Neural cell (in vitro differentiated cells): ENCODE measurements at regions not wholly inside any gene's neighbourhood (a gene's known extent, or its start where the extent isn't known, plus 50 kb on each side); places are given as distances from the start of the nearest gene placed in this dataset.

Source experiments
- CTCF ChIP-seq: fragments of 450-650 bp; IDR thresholded peaks from 2 replicates; pipeline ENCODE4 v1.5.1; 2014; ENCODE audit warnings: antibody characterized with exemption, mild to moderate bottlenecking, moderate library complexity; ENCODE audit not compliant: poor library complexity, severe bottlenecking
- EZH2 ChIP-seq: fragments of 200-600, 300-800 bp; shearing (Covaris generic), sonication (generic); IDR thresholded peaks from 2 replicates; pipeline ENCODE4 v1.6.1; 2014; ENCODE audit warnings: antibody characterized with exemption, low read length, borderline replicate concordance, mild to moderate bottlenecking; ENCODE audit not compliant: insufficient read depth, poor library complexity, severe bottlenecking
- SMC3 ChIP-seq: fragments of 450-650 bp; conservative IDR thresholded peaks from 2 replicates; pipeline ENCODE4 v1.6.1; 2014; ENCODE audit warnings: antibody characterized with exemption, mild to moderate bottlenecking, moderate library complexity; ENCODE audit not compliant: poor library complexity

GRCh38 chr5:39680213-39680612 is 255.4 kb upstream of the DAB2 start:
- TF ChIP-seq CTCF = no peak
- no peak for TF ChIP-seq EZH2
- no peak for TF ChIP-seq SMC3
